Upper lobe of right lung (tissue), 1 donor: ENCODE measurements at regions not wholly inside any gene's neighbourhood (a gene's known extent, or its start where the extent isn't known, plus 50 kb on each side); places are given as distances from the start of the nearest gene placed in this dataset.

Experiments used
- ATAC-seq: fragments of 200-7000 bp; cut with Tn5 transposase; one replicate; pipeline ENCODE4 v1.9.1; 2020; ENCODE audit warnings: mild to moderate bottlenecking, moderate library complexity
- DNase-seq: peaks from one replicate; pipeline ENCODE4 v3.0.0-alpha.2; 2020
- H3K27ac ChIP-seq: fragments of 200-600 bp; one replicate; pipeline ENCODE4 v1.8.0; 2022
- H3K27me3 ChIP-seq: fragments of 200-600 bp; one replicate; pipeline ENCODE4 v1.8.0; 2022; ENCODE audit warnings: mild to moderate bottlenecking
- H3K36me3 ChIP-seq: fragments of 200-600 bp; one replicate; pipeline ENCODE4 v1.8.0; 2022
- H3K4me1 ChIP-seq: fragments of 200-600 bp; one replicate; pipeline ENCODE4 v1.8.0; 2022
- H3K4me3 ChIP-seq: fragments of 200-600 bp; one replicate; pipeline ENCODE4 v1.8.0; 2022; ENCODE audit warnings: mild to moderate bottlenecking
- H3K9me3 ChIP-seq: fragments of 200-600 bp; one replicate; pipeline ENCODE4 v1.8.0; 2022
- CTCF ChIP-seq: fragments of 200-600 bp; IDR thresholded peaks from one replicate; pipeline ENCODE4 v1.8.0; 2022; ENCODE audit warnings: antibody characterized with exemption
- intact Hi-C: fragments of 100-400 bp; cut with DNase I; formaldehyde crosslinking; loops from one replicate; pipeline ENCODE4 v1.11.0; 2022
- donor health status: DM: no; HTN: yes; CAD: no; lungs with severe emphysema.

- Histone ChIP-seq H3K27me3 (no peaks in the 10 kb centered on the region), H3K36me3 (no peaks in the 10 kb centered on the region), H3K27ac (no peak overlapping the region), H3K9me3 (no peaks in the 10 kb centered on the region), H3K4me3 (no peak overlapping the region), H3K4me1 (no peaks in the 10 kb centered on the region)
- intact Hi-C loops: no loop called here
- TF ChIP-seq CTCF: no peak
- ATAC-seq: no peak
- no peak for DNase-seq
Measured at GRCh38 chr5:57626703-57627102, 144.1 kb upstream of the ACTBL2 start.

GRCh38 chr5:57621624-57622023, 139.0 kb upstream of the ACTBL2 start:
- Histone ChIP-seq H3K9me3 (no peaks in the 10 kb centered on the region), H3K4me1 (no peaks in the 10 kb centered on the region), H3K27me3 (no peaks in the 10 kb centered on the region), H3K27ac (no peak overlapping the region), H3K4me3 (no peak overlapping the region), H3K36me3 (no peaks in the 10 kb centered on the region)
- DNase-seq (no peak), ATAC-seq (no peak)
- TF ChIP-seq CTCF: no peak
- intact Hi-C loops: no loop called here

- Histone ChIP-seq H3K9me3 (no peaks in the 10 kb centered on the region), H3K4me1 (no peaks in the 10 kb centered on the region), H3K36me3 (no peaks in the 10 kb centered on the region), H3K4me3 (no peak overlapping the region), H3K27ac (no peak overlapping the region), H3K27me3 (no peaks in the 10 kb centered on the region)
- intact Hi-C loops: no loop called here
- no peak for TF ChIP-seq CTCF
- ATAC-seq (no peak), DNase-seq (no peak)
Measured at GRCh38 chr5:57618767-57619381, 136.3 kb upstream of the ACTBL2 start.

GRCh38 chr5:57613741-57614140, 131.1 kb upstream of the ACTBL2 start:
- ATAC-seq: no peak
- TF ChIP-seq CTCF: no peak
- no peak overlapping the region for H3K4me3 ChIP-seq
- no peak for DNase-seq
- no peaks in the 10 kb centered on the region for H3K4me1 ChIP-seq
- H3K9me3 ChIP-seq: no peaks in the 10 kb centered on the region
- H3K36me3 ChIP-seq: no peaks in the 10 kb centered on the region
- H3K27me3 ChIP-seq: no peaks in the 10 kb centered on the region
- H3K27ac ChIP-seq: no peak overlapping the region
- intact Hi-C loops: no loop called here

GRCh38 chr5:57611177-57611576, 128.6 kb upstream of the ACTBL2 start:
- H3K27me3 ChIP-seq: no peaks in the 10 kb centered on the region
- ATAC-seq (no peak), DNase-seq (no peak)
- no peaks in the 10 kb centered on the region for H3K36me3 ChIP-seq
- no peaks in the 10 kb centered on the region for H3K9me3 ChIP-seq
- no peak overlapping the region for H3K4me3 ChIP-seq
- TF ChIP-seq CTCF: no peak
- H3K27ac ChIP-seq: no peak overlapping the region
- intact Hi-C loops: no loop called here
- H3K4me1 ChIP-seq: no peaks in the 10 kb centered on the region

- intact Hi-C loops: no loop called here
- Histone ChIP-seq H3K27me3 (no peaks in the 10 kb centered on the region), H3K36me3 (no peaks in the 10 kb centered on the region), H3K27ac (no peak overlapping the region), H3K9me3 (no peaks in the 10 kb centered on the region), H3K4me1 (no peaks in the 10 kb centered on the region), H3K4me3 (no peak overlapping the region)
- DNase-seq (no peak), ATAC-seq (no peak)
- no peak for TF ChIP-seq CTCF
Measured at GRCh38 chr5:57608542-57608941, 125.9 kb upstream of the ACTBL2 start.
